ENCODE measurements at regions not wholly inside any gene's neighbourhood (a gene's known extent, or its start where the extent isn't known, plus 50 kb on each side); places are given as distances from the start of the nearest gene placed in this dataset.

DNA sequence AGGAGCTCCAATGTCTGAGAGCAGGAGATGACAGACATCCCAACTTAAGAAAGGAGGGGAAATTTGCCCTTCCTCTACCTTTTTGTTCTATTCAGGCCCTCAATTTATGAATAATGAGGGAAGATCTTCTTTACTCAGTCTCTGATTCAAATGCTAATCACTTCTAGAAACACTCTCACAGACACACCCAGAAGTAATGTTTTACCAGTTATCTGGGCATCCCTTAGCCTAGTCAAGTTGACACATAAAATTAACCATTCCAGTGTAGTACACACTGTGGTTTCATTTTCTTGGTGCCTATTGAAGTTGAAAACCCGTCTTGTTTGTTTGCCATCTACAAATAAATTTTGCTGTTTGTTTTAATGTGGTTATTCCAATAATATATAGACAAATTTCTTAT, 167.6 kb downstream of the PCSK1 start:
- H3K4me1 Mint-ChIP-seq, result 0 out of 2 replicates have a peak, but pooled peaks cover 3% of the 10 kb centered on the region
- H3K27ac Mint-ChIP-seq, result no peak overlapping the region
- peaks cover 37% of the 10 kb centered on the region for H3K9me3 Mint-ChIP-seq
- CTCF ChIA-PET, result no interaction called here
- ATAC-seq (no peak), DNase-seq (ENCODE audit: low spot score) (no peak)
- peak; percentile 63; the same call in 1 of the 2 replicates for TF ChIP-seq ZNF416 (CRISPR knock-in tag; IDR thresholded peaks at IDR 0.05)
- no peak for TF ChIP-seq CBFB (CRISPR knock-in tag; IDR thresholded peaks at IDR 0.05; ENCODE audit: low read depth)
- no peak for TF ChIP-seq SMAD4 (CRISPR knock-in tag; IDR thresholded peaks at IDR 0.05)
- peaks cover 16% of the 10 kb centered on the region for H3K36me3 Mint-ChIP-seq
- POLR2A ChIA-PET, result no interaction called here
- H3K27me3 Mint-ChIP-seq (ENCODE audit: low read depth), result no peaks in the 10 kb centered on the region
- no peak overlapping the region for H3K4me3 Mint-ChIP-seq

DNA sequence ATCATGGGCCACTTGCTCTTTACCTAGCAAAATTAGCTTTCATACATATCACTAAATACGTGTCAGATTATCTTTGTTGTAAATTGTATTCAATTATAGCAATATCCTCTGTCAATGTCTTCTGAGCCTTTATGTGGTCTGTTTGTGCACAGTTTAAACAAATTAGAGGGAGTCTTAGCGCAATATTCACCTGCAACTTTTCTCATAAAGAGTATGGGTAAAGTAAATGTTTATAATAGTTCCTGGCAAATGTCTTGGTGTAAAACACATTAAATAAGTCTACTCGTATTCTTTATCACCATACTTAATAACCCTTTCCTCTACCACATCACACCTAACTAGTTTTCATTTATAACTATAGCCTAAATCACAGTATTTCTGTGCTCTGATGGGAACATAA, 169.0 kb downstream of the PCSK1 start:
- TF ChIP-seq TEAD4 (CRISPR knock-in tag; IDR thresholded peaks at IDR 0.05) (no peak), ZNF138 (CRISPR knock-in tag; conservative IDR thresholded peaks at IDR 0.05) (no peak), ZNF317 (CRISPR knock-in tag; IDR thresholded peaks at IDR 0.05; ENCODE audit: borderline replicate concordance, low read depth) (no peak), GABPB1 (CRISPR knock-in tag; IDR thresholded peaks at IDR 0.05) (no peak), SOX15 (CRISPR knock-in tag; IDR thresholded peaks at IDR 0.05) (no peak), JAZF1 (CRISPR knock-in tag; IDR thresholded peaks at IDR 0.05) (no peak), SMAD3 (CRISPR knock-in tag; IDR thresholded peaks at IDR 0.05; ENCODE audit: borderline replicate concordance) (no peak), ETV6 (CRISPR knock-in tag; IDR thresholded peaks at IDR 0.05) (no peak)
- TF ChIP-seq, protein P1, sequence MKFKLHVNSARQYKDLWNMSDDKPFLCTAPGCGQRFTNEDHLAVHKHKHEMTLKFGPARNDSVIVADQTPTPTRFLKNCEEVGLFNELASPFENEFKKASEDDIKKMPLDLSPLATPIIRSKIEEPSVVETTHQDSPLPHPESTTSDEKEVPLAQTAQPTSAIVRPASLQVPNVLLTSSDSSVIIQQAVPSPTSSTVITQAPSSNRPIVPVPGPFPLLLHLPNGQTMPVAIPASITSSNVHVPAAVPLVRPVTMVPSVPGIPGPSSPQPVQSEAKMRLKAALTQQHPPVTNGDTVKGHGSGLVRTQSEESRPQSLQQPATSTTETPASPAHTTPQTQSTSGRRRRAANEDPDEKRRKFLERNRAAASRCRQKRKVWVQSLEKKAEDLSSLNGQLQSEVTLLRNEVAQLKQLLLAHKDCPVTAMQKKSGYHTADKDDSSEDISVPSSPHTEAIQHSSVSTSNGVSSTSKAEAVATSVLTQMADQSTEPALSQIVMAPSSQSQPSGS (CRISPR knock-in tag; IDR thresholded peaks at IDR 0.05; ENCODE audit: borderline replicate concordance, low read depth), result no peak
- TF ChIP-seq, protein P2, sequence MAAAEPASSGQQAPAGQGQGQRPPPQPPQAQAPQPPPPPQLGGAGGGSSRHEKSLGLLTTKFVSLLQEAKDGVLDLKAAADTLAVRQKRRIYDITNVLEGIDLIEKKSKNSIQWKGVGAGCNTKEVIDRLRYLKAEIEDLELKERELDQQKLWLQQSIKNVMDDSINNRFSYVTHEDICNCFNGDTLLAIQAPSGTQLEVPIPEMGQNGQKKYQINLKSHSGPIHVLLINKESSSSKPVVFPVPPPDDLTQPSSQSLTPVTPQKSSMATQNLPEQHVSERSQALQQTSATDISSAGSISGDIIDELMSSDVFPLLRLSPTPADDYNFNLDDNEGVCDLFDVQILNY (CRISPR knock-in tag; IDR thresholded peaks at IDR 0.05), result no peak
- peaks cover 22% of the 10 kb centered on the region for H3K9me3 Mint-ChIP-seq
- CTCF ChIA-PET, result no interaction called here
- H3K36me3 Mint-ChIP-seq, result peaks cover 4% of the 10 kb centered on the region; the same call in 1 of the 2 replicates
- 0 out of 2 replicates have a peak, but pooled peaks cover 3% of the 10 kb centered on the region for H3K4me1 Mint-ChIP-seq
- H3K27me3 Mint-ChIP-seq (ENCODE audit: low read depth), result no peaks in the 10 kb centered on the region
- no peak overlapping the region for H3K4me3 Mint-ChIP-seq
- no peak overlapping the region for H3K27ac Mint-ChIP-seq
- no peak for DNase-seq (ENCODE audit: low spot score)
- ATAC-seq, result no peak
- POLR2A ChIA-PET, result no interaction called here

DNA sequence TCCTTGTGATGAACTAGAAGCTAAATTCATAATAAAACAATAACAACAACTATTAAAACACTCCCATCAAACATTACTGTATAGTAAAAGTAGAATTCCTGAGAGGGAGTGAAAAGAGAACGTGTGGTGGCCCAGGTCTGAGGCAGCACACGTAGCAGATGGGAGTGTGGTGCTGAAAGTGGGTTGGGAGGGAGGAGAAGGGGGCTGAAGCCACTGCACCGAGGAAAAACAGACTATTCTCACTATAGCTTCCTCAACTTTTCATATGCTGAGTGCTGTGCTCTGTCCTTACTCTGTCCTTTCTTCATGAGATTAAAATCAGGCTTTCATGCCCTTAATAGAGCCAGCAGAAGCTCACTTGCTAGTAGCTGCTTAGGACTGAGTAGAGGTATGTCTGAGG, 170.9 kb downstream of the PCSK1 start:
- POLR2A ChIA-PET, result no interaction called here
- CTCF ChIA-PET, result interaction anchor here (0.6 kb wide), 1 partner anchor 480 kb away, joined by 3 read pairs; no protein-coding TSS in a partner anchor

DNA sequence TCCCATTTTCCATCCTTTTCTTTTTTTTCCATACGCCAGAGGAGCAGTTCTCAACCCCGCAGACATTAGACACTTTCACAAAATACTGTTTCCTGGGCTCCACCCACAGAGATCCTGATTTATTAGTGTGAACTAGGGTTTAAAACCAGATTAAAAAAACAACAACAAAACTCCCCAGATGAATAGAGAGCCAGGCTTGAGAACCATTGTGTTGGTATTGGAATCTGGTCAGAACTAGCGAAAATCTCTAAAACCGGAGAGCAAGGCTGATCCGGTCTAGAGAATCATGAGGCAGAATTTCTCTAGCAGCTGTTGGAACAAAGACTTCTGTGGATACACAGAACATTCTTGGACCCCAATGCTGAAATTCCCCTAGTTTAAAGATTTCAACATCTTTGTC, 173.0 kb downstream of the PCSK1 start:
- Mint-ChIP-seq H3K4me1 (no peaks in the 10 kb centered on the region), H3K4me3 (no peak overlapping the region), H3K27ac (no peak overlapping the region), H3K9me3 (no peaks in the 10 kb centered on the region), H3K27me3 (ENCODE audit: low read depth) (no peaks in the 10 kb centered on the region), H3K36me3 (no peaks in the 10 kb centered on the region)
- TF ChIP-seq ZNF416 (CRISPR knock-in tag; IDR thresholded peaks at IDR 0.05), result no peak
- TF ChIP-seq, protein P3, sequence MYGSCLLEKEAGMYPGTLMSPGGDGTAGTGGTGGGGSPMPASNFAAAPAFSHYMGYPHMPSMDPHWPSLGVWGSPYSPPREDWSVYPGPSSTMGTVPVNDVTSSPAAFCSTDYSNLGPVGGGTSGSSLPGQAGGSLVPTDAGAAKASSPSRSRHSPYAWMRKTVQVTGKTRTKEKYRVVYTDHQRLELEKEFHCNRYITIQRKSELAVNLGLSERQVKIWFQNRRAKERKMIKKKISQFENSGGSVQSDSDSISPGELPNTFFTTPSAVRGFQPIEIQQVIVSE (CRISPR knock-in tag; IDR thresholded peaks at IDR 0.05; ENCODE audit: borderline replicate concordance), result no peak
- TF ChIP-seq, protein P4, sequence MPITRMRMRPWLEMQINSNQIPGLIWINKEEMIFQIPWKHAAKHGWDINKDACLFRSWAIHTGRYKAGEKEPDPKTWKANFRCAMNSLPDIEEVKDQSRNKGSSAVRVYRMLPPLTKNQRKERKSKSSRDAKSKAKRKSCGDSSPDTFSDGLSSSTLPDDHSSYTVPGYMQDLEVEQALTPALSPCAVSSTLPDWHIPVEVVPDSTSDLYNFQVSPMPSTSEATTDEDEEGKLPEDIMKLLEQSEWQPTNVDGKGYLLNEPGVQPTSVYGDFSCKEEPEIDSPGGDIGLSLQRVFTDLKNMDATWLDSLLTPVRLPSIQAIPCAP (CRISPR knock-in tag; IDR thresholded peaks at IDR 0.05), result no peak
- no peak for TF ChIP-seq ZNF671 (CRISPR knock-in tag; IDR thresholded peaks at IDR 0.05)
- TF ChIP-seq, protein P5, sequence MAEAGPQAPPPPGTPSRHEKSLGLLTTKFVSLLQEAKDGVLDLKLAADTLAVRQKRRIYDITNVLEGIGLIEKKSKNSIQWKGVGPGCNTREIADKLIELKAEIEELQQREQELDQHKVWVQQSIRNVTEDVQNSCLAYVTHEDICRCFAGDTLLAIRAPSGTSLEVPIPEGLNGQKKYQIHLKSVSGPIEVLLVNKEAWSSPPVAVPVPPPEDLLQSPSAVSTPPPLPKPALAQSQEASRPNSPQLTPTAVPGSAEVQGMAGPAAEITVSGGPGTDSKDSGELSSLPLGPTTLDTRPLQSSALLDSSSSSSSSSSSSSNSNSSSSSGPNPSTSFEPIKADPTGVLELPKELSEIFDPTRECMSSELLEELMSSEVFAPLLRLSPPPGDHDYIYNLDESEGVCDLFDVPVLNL (CRISPR knock-in tag; IDR thresholded peaks at IDR 0.05; ENCODE audit: borderline replicate concordance, low read depth), result no peak
- TF ChIP-seq, protein P6, sequence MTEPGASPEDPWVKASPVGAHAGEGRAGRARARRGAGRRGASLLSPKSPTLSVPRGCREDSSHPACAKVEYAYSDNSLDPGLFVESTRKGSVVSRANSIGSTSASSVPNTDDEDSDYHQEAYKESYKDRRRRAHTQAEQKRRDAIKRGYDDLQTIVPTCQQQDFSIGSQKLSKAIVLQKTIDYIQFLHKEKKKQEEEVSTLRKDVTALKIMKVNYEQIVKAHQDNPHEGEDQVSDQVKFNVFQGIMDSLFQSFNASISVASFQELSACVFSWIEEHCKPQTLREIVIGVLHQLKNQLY (CRISPR knock-in tag; IDR thresholded peaks at IDR 0.05), result no peak
- TF ChIP-seq KAT7 (CRISPR knock-in tag; IDR thresholded peaks at IDR 0.05; ENCODE audit: borderline replicate concordance), result no peak
- POLR2A ChIA-PET, result no interaction called here
- DNase-seq (ENCODE audit: low spot score), result no peak
- ATAC-seq, result no peak
- CTCF ChIA-PET, result no interaction called here

More for the DNA sequence above, 170.9 kb downstream of the PCSK1 start:
- 0 out of 2 replicates have a peak, but pooled peaks cover 3% of the 10 kb centered on the region for H3K4me1 Mint-ChIP-seq
- no peak overlapping the region for H3K4me3 Mint-ChIP-seq
- peak; percentile 74 for ATAC-seq
- H3K27me3 Mint-ChIP-seq (ENCODE audit: low read depth), result no peaks in the 10 kb centered on the region
- no peak for DNase-seq (ENCODE audit: low spot score)
- H3K36me3 Mint-ChIP-seq, result peaks cover 4% of the 10 kb centered on the region; the same call in 1 of the 2 replicates
- no peak overlapping the region for H3K27ac Mint-ChIP-seq
- no peak for TF ChIP-seq MXD4 (CRISPR knock-in tag; IDR thresholded peaks at IDR 0.05; ENCODE audit: borderline replicate concordance)
- TF ChIP-seq, protein P5 (CRISPR knock-in tag; IDR thresholded peaks at IDR 0.05; ENCODE audit: borderline replicate concordance, low read depth), result no peak
- TF ChIP-seq IRF2 (CRISPR knock-in tag; IDR thresholded peaks at IDR 0.05; ENCODE audit: borderline replicate concordance, low read depth), result no peak
- TF ChIP-seq, protein P7, sequence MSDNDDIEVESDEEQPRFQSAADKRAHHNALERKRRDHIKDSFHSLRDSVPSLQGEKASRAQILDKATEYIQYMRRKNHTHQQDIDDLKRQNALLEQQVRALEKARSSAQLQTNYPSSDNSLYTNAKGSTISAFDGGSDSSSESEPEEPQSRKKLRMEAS (CRISPR knock-in tag; IDR thresholded peaks at IDR 0.05), result no peak
- H3K9me3 Mint-ChIP-seq, result peaks cover 9% of the 10 kb centered on the region
